ENCODE measurements at regions not wholly inside any gene's neighbourhood (a gene's known extent, or its start where the extent isn't known, plus 50 kb on each side); places are given as distances from the start of the nearest gene placed in this dataset.

DNA sequence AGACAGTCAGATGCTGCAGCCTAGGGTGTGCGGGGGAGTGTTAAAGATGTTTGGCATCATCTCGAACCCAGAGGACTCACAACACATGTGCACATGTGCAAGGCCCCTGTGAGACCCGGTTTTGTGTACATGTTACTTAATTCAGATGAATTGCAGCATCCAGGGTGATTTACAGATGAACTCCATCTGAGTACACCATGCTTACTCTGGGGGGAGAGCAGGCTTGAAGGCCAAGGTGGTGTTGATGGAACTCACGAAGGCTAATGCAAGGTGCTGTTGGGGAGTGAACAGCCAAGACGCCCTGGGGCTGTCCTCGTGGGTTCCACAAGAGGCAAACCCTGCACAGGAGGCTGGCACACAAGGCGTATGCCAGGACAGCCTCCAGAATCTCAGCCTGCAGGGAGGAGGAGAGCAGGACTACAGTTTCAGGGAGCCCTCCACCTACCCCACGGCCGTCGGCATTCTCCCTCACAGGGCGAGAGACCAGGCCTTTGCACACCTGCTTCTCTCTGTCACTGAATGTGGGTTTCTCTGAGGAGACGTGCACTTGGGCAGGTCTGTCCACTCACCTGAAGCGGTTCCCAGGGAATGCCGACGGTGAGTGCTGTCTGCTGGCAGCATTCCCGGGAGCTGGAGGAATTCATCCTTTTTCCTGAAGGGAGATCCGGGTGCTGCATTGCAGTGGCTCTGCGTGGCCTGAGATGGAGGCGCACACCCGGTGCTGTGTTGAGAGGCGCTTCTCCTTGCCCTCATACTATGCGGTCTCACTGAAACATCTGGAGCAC lies 178.5 kb upstream of the RNF32 start:
- TF ChIP-seq, protein P1, sequence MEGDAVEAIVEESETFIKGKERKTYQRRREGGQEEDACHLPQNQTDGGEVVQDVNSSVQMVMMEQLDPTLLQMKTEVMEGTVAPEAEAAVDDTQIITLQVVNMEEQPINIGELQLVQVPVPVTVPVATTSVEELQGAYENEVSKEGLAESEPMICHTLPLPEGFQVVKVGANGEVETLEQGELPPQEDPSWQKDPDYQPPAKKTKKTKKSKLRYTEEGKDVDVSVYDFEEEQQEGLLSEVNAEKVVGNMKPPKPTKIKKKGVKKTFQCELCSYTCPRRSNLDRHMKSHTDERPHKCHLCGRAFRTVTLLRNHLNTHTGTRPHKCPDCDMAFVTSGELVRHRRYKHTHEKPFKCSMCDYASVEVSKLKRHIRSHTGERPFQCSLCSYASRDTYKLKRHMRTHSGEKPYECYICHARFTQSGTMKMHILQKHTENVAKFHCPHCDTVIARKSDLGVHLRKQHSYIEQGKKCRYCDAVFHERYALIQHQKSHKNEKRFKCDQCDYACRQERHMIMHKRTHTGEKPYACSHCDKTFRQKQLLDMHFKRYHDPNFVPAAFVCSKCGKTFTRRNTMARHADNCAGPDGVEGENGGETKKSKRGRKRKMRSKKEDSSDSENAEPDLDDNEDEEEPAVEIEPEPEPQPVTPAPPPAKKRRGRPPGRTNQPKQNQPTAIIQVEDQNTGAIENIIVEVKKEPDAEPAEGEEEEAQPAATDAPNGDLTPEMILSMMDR (IDR thresholded peaks at IDR 0.05; ENCODE audit: borderline replicate concordance, control extremely low read depth, extremely low read depth, insufficient read depth, missing control alignments), result no peak
- in situ Hi-C loops (cut with MboI; ENCODE audit: low sequenced_read_pairs, unreplicated experiment), result no loop called here
- DNase-seq (ENCODE audit: low spot score), result no peak

DNA sequence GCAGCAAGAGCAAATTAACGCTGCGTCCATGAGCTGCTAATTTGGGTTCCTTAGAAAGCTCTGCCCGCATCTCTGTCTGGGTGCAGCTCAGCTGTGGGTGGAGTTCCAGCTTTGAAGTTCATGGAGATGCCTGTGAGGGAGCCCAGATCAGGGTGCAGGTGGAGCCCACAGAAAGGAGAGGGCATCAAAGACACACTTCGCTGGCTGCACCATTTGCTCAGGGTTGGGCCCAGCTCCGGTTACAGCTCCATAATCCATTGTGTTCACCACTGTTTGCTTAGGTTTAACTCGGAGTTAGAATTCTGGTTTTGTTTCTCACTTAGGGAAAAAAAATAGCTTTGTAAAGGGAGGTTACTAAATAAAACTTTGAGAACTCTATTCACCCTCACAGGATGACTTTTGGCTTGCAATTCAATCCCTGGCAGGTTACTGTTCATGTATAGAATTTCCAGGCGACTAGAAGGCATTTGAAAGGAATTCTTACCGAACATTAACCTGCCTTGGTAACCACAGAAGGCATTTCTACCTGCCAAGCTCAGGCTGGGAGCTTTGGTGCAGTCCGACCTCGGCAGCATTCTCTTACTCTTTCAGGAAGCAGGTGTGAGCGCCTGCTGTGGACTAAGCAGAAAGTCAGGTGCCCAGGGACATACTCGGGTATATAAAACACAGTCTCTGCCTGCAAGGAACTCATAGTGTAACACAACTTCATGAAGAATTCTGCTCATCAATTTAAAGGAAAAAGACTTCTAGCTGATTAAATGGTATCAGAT lies 179.5 kb upstream of the RNF32 start:
- no peak for DNase-seq (ENCODE audit: low spot score)
- in situ Hi-C loops (cut with MboI; ENCODE audit: low sequenced_read_pairs, unreplicated experiment), result no loop called here
- TF ChIP-seq, protein P1 (IDR thresholded peaks at IDR 0.05; ENCODE audit: borderline replicate concordance, control extremely low read depth, extremely low read depth, insufficient read depth, missing control alignments), result no peak

DNA sequence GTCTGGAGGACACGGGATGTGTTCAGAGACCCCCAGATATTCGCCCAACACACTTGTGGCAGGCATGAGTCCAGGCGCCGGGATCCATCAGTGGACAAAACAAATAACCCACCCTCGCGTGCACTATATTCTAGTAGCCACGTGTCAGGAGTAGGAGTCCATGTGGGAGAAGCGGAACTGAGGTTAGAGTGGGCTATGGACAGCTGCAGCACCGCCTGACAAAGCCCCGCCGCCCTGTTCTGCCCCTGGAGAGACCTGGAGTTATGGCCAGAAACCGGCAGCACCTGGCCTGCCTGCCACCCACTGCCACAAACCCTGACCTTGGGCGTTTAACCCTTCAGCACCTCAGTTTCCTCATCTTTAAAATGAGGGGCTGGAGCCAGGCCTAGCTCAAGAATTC lies 181.0 kb upstream of the RNF32 start:
- in situ Hi-C loops (cut with MboI; ENCODE audit: low sequenced_read_pairs, unreplicated experiment), result no loop called here
- TF ChIP-seq, protein P1 (IDR thresholded peaks at IDR 0.05; ENCODE audit: borderline replicate concordance, control extremely low read depth, extremely low read depth, insufficient read depth, missing control alignments), result no peak
- no peak for DNase-seq (ENCODE audit: low spot score)

DNA sequence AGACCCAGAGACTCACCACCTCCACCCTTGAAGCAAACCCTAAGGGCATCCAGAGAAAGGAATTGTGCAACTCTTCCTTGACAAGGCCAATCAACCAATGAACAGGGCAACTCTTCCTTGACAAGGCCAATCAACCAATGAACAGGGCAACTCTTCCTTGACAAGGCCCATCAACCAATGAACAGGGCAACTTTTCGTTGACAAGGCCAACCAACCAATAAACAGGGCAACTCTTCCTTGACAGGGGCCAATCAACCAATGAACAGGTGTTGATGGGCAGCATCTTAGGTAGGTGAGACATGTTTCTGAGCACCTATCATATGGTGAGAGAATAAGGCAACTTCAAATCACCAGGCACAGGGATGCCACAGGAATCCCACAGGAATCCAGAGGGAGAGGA lies 181.5 kb upstream of the RNF32 start:
- in situ Hi-C loops (cut with MboI; ENCODE audit: low sequenced_read_pairs, unreplicated experiment), result no loop called here
- TF ChIP-seq, protein P1 (IDR thresholded peaks at IDR 0.05; ENCODE audit: borderline replicate concordance, control extremely low read depth, extremely low read depth, insufficient read depth, missing control alignments), result no peak
- no peak for DNase-seq (ENCODE audit: low spot score)

DNA sequence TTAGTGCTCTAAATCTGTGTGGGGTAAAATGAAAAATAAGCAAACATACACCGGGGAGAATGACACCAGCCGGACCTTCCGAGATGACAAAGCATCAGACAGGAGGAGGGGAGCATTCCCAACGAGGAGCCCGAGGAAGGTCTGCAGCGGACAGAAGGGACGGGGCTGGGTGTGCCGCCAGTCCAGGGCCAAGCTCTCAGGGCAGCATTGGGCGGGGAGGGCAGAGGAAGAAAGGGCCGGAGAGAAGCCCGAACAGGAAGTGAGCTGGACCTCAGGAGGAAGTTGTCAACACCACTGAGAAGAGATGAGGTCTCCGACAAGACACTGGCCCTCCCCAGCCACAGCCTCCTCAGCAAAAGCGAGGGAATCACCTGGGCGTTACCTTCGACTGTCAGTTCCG lies 182.6 kb upstream of the RNF32 start:
- in situ Hi-C loops (cut with MboI; ENCODE audit: low sequenced_read_pairs, unreplicated experiment), result no loop called here
- no peak for DNase-seq (ENCODE audit: low spot score)
- TF ChIP-seq, protein P1 (IDR thresholded peaks at IDR 0.05; ENCODE audit: borderline replicate concordance, control extremely low read depth, extremely low read depth, insufficient read depth, missing control alignments), result no peak

DNA sequence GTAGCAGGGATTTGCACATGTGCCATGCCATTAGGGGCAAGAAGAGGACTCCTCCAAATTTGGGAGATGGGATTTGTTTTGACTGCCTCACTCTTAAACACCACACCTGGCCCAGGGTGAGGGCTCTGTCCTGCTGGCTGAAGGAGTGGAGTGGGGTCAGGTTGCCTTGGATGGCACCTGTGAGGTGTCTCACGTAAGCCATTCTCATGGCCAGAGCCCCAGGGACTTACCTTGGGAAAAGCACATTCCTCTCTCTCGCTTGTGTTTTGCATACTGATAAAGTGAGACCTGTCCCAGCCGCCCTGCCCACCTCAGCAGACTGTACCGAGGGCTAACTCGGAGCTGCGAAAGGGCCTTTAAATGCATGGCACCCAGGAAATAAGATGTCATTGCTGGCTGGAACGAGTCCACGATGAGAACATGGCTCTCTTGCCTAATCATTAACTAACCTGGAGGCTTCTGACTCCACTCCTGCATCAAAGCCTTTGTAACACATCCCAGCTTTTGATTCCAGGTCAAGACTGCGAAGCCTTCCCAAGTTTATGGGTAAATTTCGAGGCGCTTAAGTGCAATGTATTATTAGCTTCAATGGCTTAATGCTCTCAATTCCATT lies 184.0 kb upstream of the RNF32 start:
- in situ Hi-C loops (cut with MboI; ENCODE audit: low sequenced_read_pairs, unreplicated experiment), result no loop called here
- no peak for DNase-seq (ENCODE audit: low spot score)
- TF ChIP-seq, protein P1 (IDR thresholded peaks at IDR 0.05; ENCODE audit: borderline replicate concordance, control extremely low read depth, extremely low read depth, insufficient read depth, missing control alignments), result no peak
